Lung (tissue), 11 donors: ENCODE measurements at regions not wholly inside any gene's neighbourhood (a gene's known extent, or its start where the extent isn't known, plus 50 kb on each side); places are given as distances from the start of the nearest gene placed in this dataset.

Source experiments
- ATAC-seq: fragments of 200-7000 bp; cut with Tn5 transposase; one replicate; pipeline ENCODE4 v1.9.1; 2020; ENCODE audit warnings: moderate number of reproducible peaks; ENCODE audit not compliant: insufficient read depth, low FRiP score
- DNase-seq, 3 donors: peaks; one replicate each; pipeline ENCODE4 v3.0.0-alpha.2; 2013 to 2017
- H3K27ac ChIP-seq, 2 donors: one replicate each; pipeline ENCODE4 v1.5.1; 2013; ENCODE audit warnings: mild to moderate bottlenecking in 2 of 2, moderate library complexity in 2 of 2, control low read depth in 1 of 2, inconsistent platforms in 1 of 2, low read depth in 1 of 2, low read length in 1 of 2
- H3K27me3 ChIP-seq, 3 donors: one replicate each; pipeline ENCODE4 v1.5.1; 2013; ENCODE audit warnings: low read length in 2 of 3; ENCODE audit not compliant: control insufficient read depth in 3 of 3, insufficient read depth in 3 of 3
- H3K36me3 ChIP-seq, 4 donors: one replicate each; pipeline ENCODE4 v1.5.1; 2013; ENCODE audit warnings: low read length in 4 of 4, mild to moderate bottlenecking in 1 of 4, moderate library complexity in 1 of 4; ENCODE audit not compliant: control insufficient read depth in 4 of 4, insufficient read depth in 4 of 4
- H3K4me1 ChIP-seq, 5 donors: one replicate each; pipeline ENCODE4 v1.5.1; 2013; ENCODE audit warnings: low read length in 5 of 5, mild to moderate bottlenecking in 2 of 5, moderate library complexity in 1 of 5; ENCODE audit not compliant: control insufficient read depth in 5 of 5, insufficient read depth in 5 of 5
- H3K4me3 ChIP-seq: one replicate; pipeline ENCODE4 v1.5.1; 2013; ENCODE audit warnings: mild to moderate bottlenecking, control low read depth, moderate library complexity
- H3K9ac ChIP-seq, 2 donors: one replicate each; pipeline ENCODE4 v1.5.1; 2013; ENCODE audit warnings: low read length in 2 of 2, control low read depth in 1 of 2; ENCODE audit not compliant: insufficient read depth in 1 of 2
- H3K9me3 ChIP-seq, 4 donors: one replicate each; pipeline ENCODE4 v1.5.1; 2013; ENCODE audit warnings: low read length in 3 of 4, mild to moderate bottlenecking in 1 of 4, moderate library complexity in 1 of 4; ENCODE audit not compliant: control insufficient read depth in 4 of 4, insufficient read depth in 3 of 4
- WGBS, 2 donors: extraction: QIAGEN DNeasy Blood & Tissue Kit; methylation state at CpG; one replicate each; pipeline ENCODE4 v1.1.7; 2013; 5-methylcytosine and 5-hydroxymethylcytosine counted together
- TF ChIP-seq, protein P1 (sequence below): IDR thresholded peaks from 2 replicates; pipeline ENCODE4 v1.5.1; 2012; ENCODE audit warnings: mild to moderate bottlenecking; ENCODE audit errors: control extremely low read depth, extremely low read depth
- donor health status: control.
- donor health status: control.
- donor health status: Bipolar disorder and iron deficiency.
- donor health status: healthy.
- donor health status: DM: yes; HTN: yes; CAD: no.

DNA sequence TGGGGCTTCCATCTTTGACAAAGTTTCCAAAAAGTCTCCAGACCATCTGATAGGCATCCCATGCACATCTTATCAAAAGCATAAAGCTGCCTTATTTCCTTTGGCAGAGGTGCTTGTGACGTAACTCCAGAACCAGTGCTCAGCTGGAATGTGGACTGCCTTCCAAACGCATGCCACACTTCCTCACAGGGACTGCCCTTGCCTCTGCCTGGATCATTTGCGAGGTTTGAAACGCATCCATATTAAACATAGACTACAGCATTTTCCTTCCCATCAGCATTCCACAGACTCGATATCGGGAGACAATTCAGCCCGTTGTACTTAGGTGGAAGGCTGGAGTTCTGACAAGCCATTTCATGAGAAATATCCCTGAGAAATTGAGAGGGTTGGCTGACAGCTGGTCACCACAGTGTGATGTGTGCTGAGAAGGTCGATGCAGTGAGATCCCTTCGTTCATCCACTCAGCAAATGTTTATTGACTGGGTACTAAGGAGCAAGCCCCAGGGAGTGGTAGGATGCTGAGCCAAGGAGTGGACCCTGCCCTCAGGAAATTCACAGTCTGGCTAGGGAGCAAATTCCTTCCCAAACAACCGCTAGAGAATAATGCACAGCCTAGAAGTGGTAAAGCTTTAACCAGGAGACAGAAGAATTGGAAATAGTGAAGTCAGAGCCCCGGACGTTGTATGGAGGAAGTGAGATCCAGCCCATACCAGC is 376.0 kb downstream of the BCOR start:
- H3K27ac ChIP-seq = no peak overlapping the region
- DNase-seq (peak; percentile 39 to 66 (median 58)), ATAC-seq (no peak)
- WGBS, 2 donors = 53 to 58% methylated on average over 12 of the region's 12 CpGs
- H3K36me3 ChIP-seq = no peaks in the 10 kb centered on the region
- TF ChIP-seq, protein P1, sequence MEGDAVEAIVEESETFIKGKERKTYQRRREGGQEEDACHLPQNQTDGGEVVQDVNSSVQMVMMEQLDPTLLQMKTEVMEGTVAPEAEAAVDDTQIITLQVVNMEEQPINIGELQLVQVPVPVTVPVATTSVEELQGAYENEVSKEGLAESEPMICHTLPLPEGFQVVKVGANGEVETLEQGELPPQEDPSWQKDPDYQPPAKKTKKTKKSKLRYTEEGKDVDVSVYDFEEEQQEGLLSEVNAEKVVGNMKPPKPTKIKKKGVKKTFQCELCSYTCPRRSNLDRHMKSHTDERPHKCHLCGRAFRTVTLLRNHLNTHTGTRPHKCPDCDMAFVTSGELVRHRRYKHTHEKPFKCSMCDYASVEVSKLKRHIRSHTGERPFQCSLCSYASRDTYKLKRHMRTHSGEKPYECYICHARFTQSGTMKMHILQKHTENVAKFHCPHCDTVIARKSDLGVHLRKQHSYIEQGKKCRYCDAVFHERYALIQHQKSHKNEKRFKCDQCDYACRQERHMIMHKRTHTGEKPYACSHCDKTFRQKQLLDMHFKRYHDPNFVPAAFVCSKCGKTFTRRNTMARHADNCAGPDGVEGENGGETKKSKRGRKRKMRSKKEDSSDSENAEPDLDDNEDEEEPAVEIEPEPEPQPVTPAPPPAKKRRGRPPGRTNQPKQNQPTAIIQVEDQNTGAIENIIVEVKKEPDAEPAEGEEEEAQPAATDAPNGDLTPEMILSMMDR = no peak
- peaks cover 0 to 11% (median 3%) of the 10 kb centered on the region in 5 donors for H3K4me1 ChIP-seq
- H3K9me3 ChIP-seq = peaks cover 0 to 8% (median 0%) of the 10 kb centered on the region in 4 donors
- H3K9ac ChIP-seq = no peak overlapping the region
- peaks cover 0 to 8% (median 6%) of the 10 kb centered on the region in 3 donors for H3K27me3 ChIP-seq
- H3K4me3 ChIP-seq = no peak overlapping the region

DNA sequence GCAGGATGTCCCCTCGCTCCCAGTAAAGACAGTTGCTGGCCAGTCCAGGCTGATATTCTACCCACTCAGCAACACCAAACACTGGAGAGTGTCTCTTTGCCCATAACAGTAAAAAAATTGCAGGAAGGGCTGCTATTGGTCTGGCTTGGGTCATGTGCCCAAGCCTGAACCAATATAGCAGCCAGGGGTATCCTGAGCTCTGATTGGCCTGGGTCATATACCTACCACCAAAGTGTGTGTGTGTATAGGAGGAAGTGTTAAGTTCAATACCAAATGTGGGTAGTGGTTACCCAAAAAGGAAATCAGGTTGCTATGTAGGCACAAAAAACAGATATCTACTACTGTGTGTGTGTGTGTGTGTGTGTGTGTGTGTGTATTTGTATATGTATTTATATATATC is 373.2 kb downstream of the BCOR start:
- no peak for ATAC-seq
- Histone ChIP-seq H3K4me1 (peaks cover 0 to 22% (median 6%) of the 10 kb centered on the region in 5 donors), H3K9ac (no peak overlapping the region), H3K36me3 (no peaks in the 10 kb centered on the region), H3K27ac (no peak overlapping the region), H3K4me3 (no peak overlapping the region), H3K9me3 (peaks cover 0 to 10% (median 0%) of the 10 kb centered on the region in 4 donors), H3K27me3 (peaks cover 0 to 8% (median 6%) of the 10 kb centered on the region in 3 donors)
- no peak for DNase-seq
- WGBS, 2 donors = 60 to 61% methylated on average over 1 of the region's 1 CpG
- TF ChIP-seq, protein P1 = no peak

DNA sequence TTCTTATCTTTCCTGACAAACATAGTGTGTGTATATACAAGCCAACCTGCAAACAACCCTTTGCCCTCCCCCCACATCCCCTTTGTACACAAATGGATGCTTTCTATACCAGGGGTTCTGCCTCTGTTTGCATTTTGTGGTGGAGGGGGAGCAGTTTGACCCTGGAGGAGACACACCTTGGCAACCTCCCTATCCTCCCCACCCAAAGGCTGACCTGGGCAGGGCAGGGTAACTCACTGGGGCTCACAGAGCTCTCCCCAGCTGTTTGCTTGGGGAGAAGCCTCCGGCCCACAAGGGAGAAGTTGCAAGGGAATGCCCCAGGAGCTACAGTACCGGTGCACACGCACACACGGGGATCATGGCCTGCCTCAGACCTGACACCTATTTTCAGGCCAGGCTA is 372.6 kb downstream of the BCOR start:
- Histone ChIP-seq H3K9me3 (peaks cover 0 to 10% (median 0%) of the 10 kb centered on the region in 4 donors), H3K36me3 (no peaks in the 10 kb centered on the region), H3K4me1 (peaks cover 0 to 24% (median 6%) of the 10 kb centered on the region in 5 donors), H3K4me3 (no peak overlapping the region), H3K27ac (no peak overlapping the region), H3K27me3 (peaks cover 0 to 8% (median 6%) of the 10 kb centered on the region in 3 donors), H3K9ac (no peak overlapping the region)
- DNase-seq = no peak
- WGBS, 2 donors = 82% methylated on average over 4 of the region's 4 CpGs
- TF ChIP-seq, protein P1 = no peak
- no peak for ATAC-seq
